ENCODE measurements at regions not wholly inside any gene's neighbourhood (a gene's known extent, or its start where the extent isn't known, plus 50 kb on each side); places are given as distances from the start of the nearest gene placed in this dataset.

GRCh38 chr1:81424816-81425215 lies 375.9 kb upstream of the ADGRL2 start:
- TF ChIP-seq CTCF (IDR thresholded peaks at IDR 0.05): no peak
- no peak for TF ChIP-seq POLR2A (IDR thresholded peaks at IDR 0.05)
